ENCODE measurements at regions not wholly inside any gene's neighbourhood (a gene's known extent, or its start where the extent isn't known, plus 50 kb on each side); places are given as distances from the start of the nearest gene placed in this dataset.

DNA sequence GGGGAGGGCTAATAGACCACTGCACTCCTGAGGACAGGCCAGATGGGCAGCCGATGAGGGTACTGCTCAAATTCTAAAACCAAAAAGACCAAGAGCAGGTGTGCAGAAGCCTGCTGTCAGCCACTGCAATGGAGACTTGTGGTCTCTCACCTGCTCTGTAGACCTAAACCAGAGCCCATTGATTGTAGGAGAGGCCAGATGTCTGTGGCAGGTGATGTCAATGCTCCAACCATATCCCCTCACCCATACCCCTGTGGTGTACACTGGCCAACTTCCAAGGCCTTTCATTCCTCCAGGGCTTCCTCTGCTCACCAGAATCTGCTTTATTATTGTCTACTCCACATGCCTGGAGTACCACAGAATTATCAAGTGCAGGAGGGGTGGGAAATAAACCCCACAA, 116.9 kb upstream of the CHST15 start:
- Histone ChIP-seq H3K4me1 (ENCODE audit: control insufficient read depth in 5 of 5, insufficient read depth in 5 of 5, low read length in 5 of 5) (no peaks in the 10 kb centered on the region), H3K9ac (ENCODE audit: insufficient read depth in 1 of 2, low read length in 2 of 2) (no peak overlapping the region), H3K4me3 (no peak overlapping the region), H3K9me3 (ENCODE audit: control insufficient read depth in 4 of 4, insufficient read depth in 3 of 4, low read length in 3 of 4) (peaks cover 0 to 11% (median 3%) of the 10 kb centered on the region in 4 donors), H3K27ac (ENCODE audit: low read depth in 1 of 2, low read length in 1 of 2) (no peak overlapping the region), H3K36me3 (ENCODE audit: control insufficient read depth in 4 of 4, insufficient read depth in 4 of 4, low read length in 4 of 4) (no peaks in the 10 kb centered on the region), H3K27me3 (ENCODE audit: control insufficient read depth in 3 of 3, insufficient read depth in 3 of 3, low read length in 2 of 3) (no peaks in the 10 kb centered on the region)
- ATAC-seq (ENCODE audit: insufficient read depth, low FRiP score), result no peak
- no peak for DNase-seq
- TF ChIP-seq, protein P1, sequence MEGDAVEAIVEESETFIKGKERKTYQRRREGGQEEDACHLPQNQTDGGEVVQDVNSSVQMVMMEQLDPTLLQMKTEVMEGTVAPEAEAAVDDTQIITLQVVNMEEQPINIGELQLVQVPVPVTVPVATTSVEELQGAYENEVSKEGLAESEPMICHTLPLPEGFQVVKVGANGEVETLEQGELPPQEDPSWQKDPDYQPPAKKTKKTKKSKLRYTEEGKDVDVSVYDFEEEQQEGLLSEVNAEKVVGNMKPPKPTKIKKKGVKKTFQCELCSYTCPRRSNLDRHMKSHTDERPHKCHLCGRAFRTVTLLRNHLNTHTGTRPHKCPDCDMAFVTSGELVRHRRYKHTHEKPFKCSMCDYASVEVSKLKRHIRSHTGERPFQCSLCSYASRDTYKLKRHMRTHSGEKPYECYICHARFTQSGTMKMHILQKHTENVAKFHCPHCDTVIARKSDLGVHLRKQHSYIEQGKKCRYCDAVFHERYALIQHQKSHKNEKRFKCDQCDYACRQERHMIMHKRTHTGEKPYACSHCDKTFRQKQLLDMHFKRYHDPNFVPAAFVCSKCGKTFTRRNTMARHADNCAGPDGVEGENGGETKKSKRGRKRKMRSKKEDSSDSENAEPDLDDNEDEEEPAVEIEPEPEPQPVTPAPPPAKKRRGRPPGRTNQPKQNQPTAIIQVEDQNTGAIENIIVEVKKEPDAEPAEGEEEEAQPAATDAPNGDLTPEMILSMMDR (IDR thresholded peaks at IDR 0.05; ENCODE audit: control extremely low read depth, extremely low read depth), result no peak
- WGBS, 2 donors, result 92 to 95% methylated on average over 1 of the region's 1 CpG

DNA sequence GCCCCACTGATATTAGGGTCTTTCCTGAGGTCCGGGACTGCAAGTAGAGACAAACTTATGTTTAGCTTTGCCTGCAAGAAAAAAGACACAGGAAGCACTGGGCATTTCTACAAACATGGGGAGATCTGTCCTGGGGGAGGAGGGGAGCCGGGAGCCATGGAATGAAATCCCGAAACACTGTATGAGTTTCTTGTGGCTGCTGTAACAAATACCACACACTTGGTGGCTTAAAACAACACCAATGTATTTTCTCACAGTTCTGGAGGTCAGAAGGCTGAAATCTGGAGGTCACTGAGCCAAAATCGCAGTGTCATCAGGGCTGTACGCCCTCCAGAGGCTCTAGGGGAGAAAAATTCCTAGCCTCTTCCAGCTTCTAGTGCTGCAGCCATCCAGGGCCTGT, 114.0 kb upstream of the CHST15 start:
- DNase-seq, result no peak

DNA sequence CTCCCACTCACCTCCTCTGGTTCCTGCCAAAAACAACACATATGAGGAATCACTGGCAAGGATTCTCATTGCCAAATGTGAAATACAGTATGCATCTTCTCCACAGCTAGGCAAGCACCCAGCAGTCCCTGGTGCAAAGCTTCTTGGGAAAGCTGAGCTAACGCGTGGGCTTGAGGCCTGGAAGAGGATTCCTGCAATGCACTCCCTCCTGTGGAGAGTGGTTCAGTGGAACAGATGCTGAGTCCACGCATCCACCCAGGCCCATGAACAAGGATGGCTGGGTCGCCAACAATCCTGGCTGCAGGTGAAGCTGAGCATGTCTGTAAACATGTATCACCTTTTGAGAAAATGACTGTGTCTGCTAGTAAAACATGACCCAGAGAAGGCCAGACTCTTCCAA, 113.2 kb upstream of the CHST15 start:
- no peak overlapping the region for H3K27ac ChIP-seq (ENCODE audit: low read depth in 1 of 2, low read length in 1 of 2)
- no peak for ATAC-seq (ENCODE audit: insufficient read depth, low FRiP score)
- no peaks in the 10 kb centered on the region for H3K27me3 ChIP-seq (ENCODE audit: control insufficient read depth in 3 of 3, insufficient read depth in 3 of 3, low read length in 2 of 3)
- no peaks in the 10 kb centered on the region for H3K4me1 ChIP-seq (ENCODE audit: control insufficient read depth in 5 of 5, insufficient read depth in 5 of 5, low read length in 5 of 5)
- TF ChIP-seq, protein P1 (IDR thresholded peaks at IDR 0.05; ENCODE audit: control extremely low read depth, extremely low read depth), result no peak
- H3K36me3 ChIP-seq (ENCODE audit: control insufficient read depth in 4 of 4, insufficient read depth in 4 of 4, low read length in 4 of 4), result no peaks in the 10 kb centered on the region
- peaks cover 0 to 11% (median 3%) of the 10 kb centered on the region in 4 donors for H3K9me3 ChIP-seq (ENCODE audit: control insufficient read depth in 4 of 4, insufficient read depth in 3 of 4, low read length in 3 of 4)
- no peak overlapping the region for H3K4me3 ChIP-seq
- no peak overlapping the region for H3K9ac ChIP-seq (ENCODE audit: insufficient read depth in 1 of 2, low read length in 2 of 2)
- no peak for DNase-seq
- 70 to 98% methylated on average over 4 of the region's 4 CpGs for WGBS, 2 donors

More for the DNA sequence above, 114.0 kb upstream of the CHST15 start:
- WGBS, 2 donors, result 91 to 93% methylated on average over 5 of the region's 5 CpGs
- TF ChIP-seq, protein P1 (IDR thresholded peaks at IDR 0.05; ENCODE audit: control extremely low read depth, extremely low read depth), result no peak
- no peak overlapping the region for H3K27ac ChIP-seq (ENCODE audit: low read depth in 1 of 2, low read length in 1 of 2)
- no peaks in the 10 kb centered on the region for H3K4me1 ChIP-seq (ENCODE audit: control insufficient read depth in 5 of 5, insufficient read depth in 5 of 5, low read length in 5 of 5)
- H3K36me3 ChIP-seq (ENCODE audit: control insufficient read depth in 4 of 4, insufficient read depth in 4 of 4, low read length in 4 of 4), result no peaks in the 10 kb centered on the region
- H3K9me3 ChIP-seq (ENCODE audit: control insufficient read depth in 4 of 4, insufficient read depth in 3 of 4, low read length in 3 of 4), result peaks cover 0 to 11% (median 3%) of the 10 kb centered on the region in 4 donors
- H3K9ac ChIP-seq (ENCODE audit: insufficient read depth in 1 of 2, low read length in 2 of 2), result no peak overlapping the region
- no peak for ATAC-seq (ENCODE audit: insufficient read depth, low FRiP score)
- no peak overlapping the region for H3K4me3 ChIP-seq
- H3K27me3 ChIP-seq (ENCODE audit: control insufficient read depth in 3 of 3, insufficient read depth in 3 of 3, low read length in 2 of 3), result no peaks in the 10 kb centered on the region

DNA sequence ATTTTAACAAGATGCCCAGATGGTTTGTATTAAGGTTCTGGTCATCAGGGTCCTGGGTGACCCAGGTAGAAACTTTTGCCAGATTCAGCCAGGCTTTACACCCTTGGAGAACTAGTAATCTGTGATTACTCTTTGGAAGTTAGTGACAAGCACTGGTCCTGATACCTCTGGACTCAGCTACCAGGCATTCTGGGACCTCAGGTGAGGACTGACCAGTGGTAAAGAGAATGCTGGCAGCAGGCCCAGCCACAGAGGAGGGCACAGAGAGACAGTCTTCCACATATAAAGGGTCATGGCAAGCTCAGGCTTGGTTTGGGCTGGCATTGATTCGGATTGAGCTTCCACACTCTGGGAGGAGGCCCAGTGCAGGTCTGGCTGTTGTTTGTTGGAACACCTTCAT, 112.0 kb upstream of the CHST15 start:
- no peaks in the 10 kb centered on the region for H3K4me1 ChIP-seq (ENCODE audit: control insufficient read depth in 5 of 5, insufficient read depth in 5 of 5, low read length in 5 of 5)
- no peak for DNase-seq
- no peaks in the 10 kb centered on the region for H3K27me3 ChIP-seq (ENCODE audit: control insufficient read depth in 3 of 3, insufficient read depth in 3 of 3, low read length in 2 of 3)
- H3K4me3 ChIP-seq, result no peak overlapping the region
- no peaks in the 10 kb centered on the region for H3K36me3 ChIP-seq (ENCODE audit: control insufficient read depth in 4 of 4, insufficient read depth in 4 of 4, low read length in 4 of 4)
- ATAC-seq (ENCODE audit: insufficient read depth, low FRiP score), result no peak
- WGBS, 2 donors, result 91 to 100% methylated on average over 1 of the region's 1 CpG
- no peak overlapping the region for H3K9ac ChIP-seq (ENCODE audit: insufficient read depth in 1 of 2, low read length in 2 of 2)
- no peak overlapping the region for H3K27ac ChIP-seq (ENCODE audit: low read depth in 1 of 2, low read length in 1 of 2)
- TF ChIP-seq, protein P1 (IDR thresholded peaks at IDR 0.05; ENCODE audit: control extremely low read depth, extremely low read depth), result no peak
- peaks cover 0 to 7% (median 0%) of the 10 kb centered on the region in 4 donors for H3K9me3 ChIP-seq (ENCODE audit: control insufficient read depth in 4 of 4, insufficient read depth in 3 of 4, low read length in 3 of 4)

Data from lung (tissue), 11 donors.